T-helper 1 cell treated with Interleukin-12 subunit alpha and Interleukin-12 subunit beta and Interleukin-4 antibody, amounts not matched to agents 30 μg/mL and 1 μg/mL, for 36 hours (primary cell): ENCODE measurements at regions not wholly inside any gene's neighbourhood (a gene's known extent, or its start where the extent isn't known, plus 50 kb on each side); places are given as distances from the start of the nearest gene placed in this dataset.

Experiments used
- H3K27ac Mint-ChIP-seq: one replicate; pipeline ENCODE4 v1.8.0; 2021; ENCODE audit warnings: mild to moderate bottlenecking, mixed read lengths
- H3K27me3 Mint-ChIP-seq: one replicate; pipeline ENCODE4 v1.8.0; 2021; ENCODE audit warnings: low read depth, mixed read lengths
- H3K36me3 Mint-ChIP-seq: one replicate; pipeline ENCODE4 v1.8.0; 2021; ENCODE audit warnings: low read depth, mixed read lengths
- H3K4me1 Mint-ChIP-seq: one replicate; pipeline ENCODE4 v1.8.0; 2021; ENCODE audit warnings: low read depth, mixed read lengths
- H3K4me3 Mint-ChIP-seq: one replicate; pipeline ENCODE4 v1.8.0; 2021; ENCODE audit warnings: mild to moderate bottlenecking, moderate library complexity, mixed read lengths
- H3K9me3 Mint-ChIP-seq: one replicate; pipeline ENCODE4 v1.8.0; 2021; ENCODE audit warnings: mixed read lengths

- H3K9me3 Mint-ChIP-seq = no peaks in the 10 kb centered on the region
- H3K4me3 Mint-ChIP-seq = no peak overlapping the region
- H3K27ac Mint-ChIP-seq = no peak overlapping the region
- H3K27me3 Mint-ChIP-seq = no peaks in the 10 kb centered on the region
- no peaks in the 10 kb centered on the region for H3K4me1 Mint-ChIP-seq
- H3K36me3 Mint-ChIP-seq = no peaks in the 10 kb centered on the region
Measured at GRCh38 chr3:18951333-18951732, 197.0 kb upstream of the KCNH8 start.

- Mint-ChIP-seq H3K4me3 (no peak overlapping the region), H3K36me3 (no peaks in the 10 kb centered on the region), H3K9me3 (no peaks in the 10 kb centered on the region), H3K27ac (no peak overlapping the region), H3K27me3 (no peaks in the 10 kb centered on the region), H3K4me1 (no peaks in the 10 kb centered on the region)
Measured at GRCh38 chr3:18946524-18946923, 201.8 kb upstream of the KCNH8 start.

GRCh38 chr3:18937574-18937973 is 210.7 kb upstream of the KCNH8 start:
- Mint-ChIP-seq H3K9me3 (no peaks in the 10 kb centered on the region), H3K4me3 (no peak overlapping the region), H3K4me1 (no peaks in the 10 kb centered on the region), H3K36me3 (no peaks in the 10 kb centered on the region), H3K27me3 (no peaks in the 10 kb centered on the region), H3K27ac (no peak overlapping the region)

GRCh38 chr3:18919158-18919557 is 229.2 kb upstream of the KCNH8 start:
- H3K27ac Mint-ChIP-seq = no peak overlapping the region
- H3K27me3 Mint-ChIP-seq = peaks cover 14% of the 10 kb centered on the region
- H3K36me3 Mint-ChIP-seq = no peaks in the 10 kb centered on the region
- peaks cover 4% of the 10 kb centered on the region for H3K9me3 Mint-ChIP-seq
- no peaks in the 10 kb centered on the region for H3K4me1 Mint-ChIP-seq
- H3K4me3 Mint-ChIP-seq = no peak overlapping the region

GRCh38 chr3:18917923-18918322 is 230.4 kb upstream of the KCNH8 start:
- H3K4me3 Mint-ChIP-seq = no peak overlapping the region
- no peaks in the 10 kb centered on the region for H3K4me1 Mint-ChIP-seq

GRCh38 chr3:18902081-18902793 is 246.1 kb upstream of the KCNH8 start:
- H3K27me3 Mint-ChIP-seq = no peaks in the 10 kb centered on the region
- H3K36me3 Mint-ChIP-seq = no peaks in the 10 kb centered on the region
- H3K4me3 Mint-ChIP-seq = no peak overlapping the region
- H3K27ac Mint-ChIP-seq = no peak overlapping the region
- no peaks in the 10 kb centered on the region for H3K4me1 Mint-ChIP-seq
- no peaks in the 10 kb centered on the region for H3K9me3 Mint-ChIP-seq

More at GRCh38 chr3:18917923-18918322, 230.4 kb upstream of the KCNH8 start:
- Mint-ChIP-seq H3K27ac (no peak overlapping the region), H3K36me3 (no peaks in the 10 kb centered on the region), H3K9me3 (peaks cover 4% of the 10 kb centered on the region), H3K27me3 (peaks cover 11% of the 10 kb centered on the region)

- peaks cover 4% of the 10 kb centered on the region for H3K27me3 Mint-ChIP-seq
- H3K27ac Mint-ChIP-seq = no peak overlapping the region
- no peak overlapping the region for H3K4me3 Mint-ChIP-seq
- no peaks in the 10 kb centered on the region for H3K9me3 Mint-ChIP-seq
- no peaks in the 10 kb centered on the region for H3K4me1 Mint-ChIP-seq
- no peaks in the 10 kb centered on the region for H3K36me3 Mint-ChIP-seq
Measured at GRCh38 chr3:18901571-18901970, 246.7 kb upstream of the KCNH8 start.

GRCh38 chr3:18900994-18901393 is 247.3 kb upstream of the KCNH8 start:
- Mint-ChIP-seq H3K27me3 (peaks cover 9% of the 10 kb centered on the region), H3K4me1 (no peaks in the 10 kb centered on the region), H3K27ac (no peak overlapping the region), H3K9me3 (no peaks in the 10 kb centered on the region), H3K4me3 (no peak overlapping the region), H3K36me3 (no peaks in the 10 kb centered on the region)

- Mint-ChIP-seq H3K27ac (no peak overlapping the region), H3K27me3 (peaks cover 9% of the 10 kb centered on the region), H3K4me3 (no peak overlapping the region), H3K4me1 (no peaks in the 10 kb centered on the region), H3K9me3 (no peaks in the 10 kb centered on the region), H3K36me3 (no peaks in the 10 kb centered on the region)
Measured at GRCh38 chr3:18898911-18899310, 249.4 kb upstream of the KCNH8 start.

GRCh38 chr3:18892756-18893155 is 255.6 kb upstream of the KCNH8 start:
- Mint-ChIP-seq H3K4me3 (no peak overlapping the region), H3K27me3 (peaks cover 21% of the 10 kb centered on the region), H3K27ac (no peak overlapping the region), H3K9me3 (no peaks in the 10 kb centered on the region), H3K36me3 (no peaks in the 10 kb centered on the region), H3K4me1 (peaks cover 4% of the 10 kb centered on the region)

GRCh38 chr3:18892047-18892446 is 256.3 kb upstream of the KCNH8 start:
- H3K27me3 Mint-ChIP-seq = peaks cover 24% of the 10 kb centered on the region
- peaks cover 3% of the 10 kb centered on the region for H3K36me3 Mint-ChIP-seq
- H3K27ac Mint-ChIP-seq = no peak overlapping the region
- H3K4me3 Mint-ChIP-seq = no peak overlapping the region
- peaks cover 4% of the 10 kb centered on the region for H3K4me1 Mint-ChIP-seq
- no peaks in the 10 kb centered on the region for H3K9me3 Mint-ChIP-seq

- Mint-ChIP-seq H3K4me3 (no peak overlapping the region), H3K27me3 (peaks cover 25% of the 10 kb centered on the region), H3K9me3 (no peaks in the 10 kb centered on the region), H3K4me1 (peaks cover 4% of the 10 kb centered on the region), H3K27ac (no peak overlapping the region), H3K36me3 (peaks cover 3% of the 10 kb centered on the region)
Measured at GRCh38 chr3:18891641-18892040, 256.7 kb upstream of the KCNH8 start.

- Mint-ChIP-seq H3K36me3 (peaks cover 3% of the 10 kb centered on the region), H3K27me3 (peaks cover 21% of the 10 kb centered on the region), H3K4me3 (no peak overlapping the region), H3K9me3 (no peaks in the 10 kb centered on the region), H3K27ac (no peak overlapping the region), H3K4me1 (peaks cover 4% of the 10 kb centered on the region)
Measured at GRCh38 chr3:18890449-18890848, 257.9 kb upstream of the KCNH8 start.

GRCh38 chr3:18888819-18889218 is 259.5 kb upstream of the KCNH8 start:
- H3K36me3 Mint-ChIP-seq = peaks cover 3% of the 10 kb centered on the region
- H3K27me3 Mint-ChIP-seq = peaks cover 21% of the 10 kb centered on the region
- no peak overlapping the region for H3K27ac Mint-ChIP-seq
- no peak overlapping the region for H3K4me3 Mint-ChIP-seq
- peaks cover 4% of the 10 kb centered on the region for H3K4me1 Mint-ChIP-seq
- no peaks in the 10 kb centered on the region for H3K9me3 Mint-ChIP-seq

- H3K27me3 Mint-ChIP-seq = peaks cover 21% of the 10 kb centered on the region
- H3K4me3 Mint-ChIP-seq = no peak overlapping the region
- peaks cover 3% of the 10 kb centered on the region for H3K36me3 Mint-ChIP-seq
- H3K27ac Mint-ChIP-seq = no peak overlapping the region
- H3K4me1 Mint-ChIP-seq = peaks cover 4% of the 10 kb centered on the region
- no peaks in the 10 kb centered on the region for H3K9me3 Mint-ChIP-seq
Measured at GRCh38 chr3:18888370-18888769, 259.9 kb upstream of the KCNH8 start.

- no peaks in the 10 kb centered on the region for H3K4me1 Mint-ChIP-seq
- no peak overlapping the region for H3K4me3 Mint-ChIP-seq
- H3K9me3 Mint-ChIP-seq = no peaks in the 10 kb centered on the region
- H3K27me3 Mint-ChIP-seq = peaks cover 17% of the 10 kb centered on the region
- no peak overlapping the region for H3K27ac Mint-ChIP-seq
- peaks cover 3% of the 10 kb centered on the region for H3K36me3 Mint-ChIP-seq
Measured at GRCh38 chr3:18886331-18886730, 262.0 kb upstream of the KCNH8 start.
